Kidney epithelial cell (primary cell): ENCODE measurements at regions not wholly inside any gene's neighbourhood (a gene's known extent, or its start where the extent isn't known, plus 50 kb on each side); places are given as distances from the start of the nearest gene placed in this dataset.

Experiments
- DNase-seq: peaks from one replicate; pipeline ENCODE4 v3.0.0-alpha.2; 2010; ENCODE audit warnings: low read depth
- H3K27me3 ChIP-seq: 2 replicates; pipeline ENCODE4 v1.6.0; 2011; ENCODE audit warnings: low read length; ENCODE audit not compliant: control insufficient read depth, insufficient read depth
- H3K36me3 ChIP-seq: 2 replicates; pipeline ENCODE4 v1.5.1; 2011; ENCODE audit warnings: low read length; ENCODE audit not compliant: control insufficient read depth, insufficient read depth
- H3K4me3 ChIP-seq: 2 replicates; pipeline ENCODE4 v1.5.1; 2011; ENCODE audit warnings: low read depth, mild to moderate bottlenecking, control low read depth, low read length
- TF ChIP-seq, protein P1 (sequence below): IDR thresholded peaks from 2 replicates; pipeline ENCODE4 v1.5.1; 2011; ENCODE audit warnings: mild to moderate bottlenecking, moderate library complexity, low read length, control low read depth, inconsistent platforms; ENCODE audit not compliant: insufficient read depth, poor library complexity, severe bottlenecking

DNA sequence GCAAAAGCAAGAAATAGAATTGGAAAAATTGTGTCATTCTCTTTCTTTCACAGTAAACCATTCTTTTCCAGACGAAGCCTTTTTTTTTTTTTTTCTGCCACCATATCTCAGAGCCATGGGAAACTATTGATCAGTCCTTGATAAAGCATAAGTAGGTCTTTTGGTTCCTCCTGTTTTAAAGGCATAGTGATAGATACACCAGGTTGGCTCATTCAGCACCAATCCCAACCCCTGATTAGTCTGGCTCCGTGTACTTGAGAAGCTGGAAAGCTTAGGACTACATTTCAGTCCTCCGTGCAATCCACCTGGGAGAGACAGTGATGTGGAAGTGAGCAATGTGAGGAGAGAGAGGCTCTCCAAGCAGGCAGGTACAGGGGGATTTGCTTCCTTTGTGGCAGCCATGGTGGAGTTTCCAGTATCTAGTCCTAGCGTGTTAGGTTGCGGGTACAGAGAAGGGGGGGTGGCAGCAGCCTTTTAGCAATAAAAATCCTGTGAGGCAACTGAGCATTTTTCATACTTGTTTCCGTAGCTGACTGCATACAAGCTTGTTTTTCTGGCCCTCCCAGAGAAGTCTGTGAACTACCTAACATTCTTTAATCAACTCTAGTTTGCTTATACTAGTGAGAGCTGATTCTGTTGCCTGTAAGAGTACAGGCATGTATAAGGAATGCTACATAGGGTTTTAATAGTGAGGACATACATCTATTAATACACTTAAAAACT, 127.4 kb upstream of the CTTNBP2 start:
- no peak overlapping the region for H3K4me3 ChIP-seq
- TF ChIP-seq, protein P1, sequence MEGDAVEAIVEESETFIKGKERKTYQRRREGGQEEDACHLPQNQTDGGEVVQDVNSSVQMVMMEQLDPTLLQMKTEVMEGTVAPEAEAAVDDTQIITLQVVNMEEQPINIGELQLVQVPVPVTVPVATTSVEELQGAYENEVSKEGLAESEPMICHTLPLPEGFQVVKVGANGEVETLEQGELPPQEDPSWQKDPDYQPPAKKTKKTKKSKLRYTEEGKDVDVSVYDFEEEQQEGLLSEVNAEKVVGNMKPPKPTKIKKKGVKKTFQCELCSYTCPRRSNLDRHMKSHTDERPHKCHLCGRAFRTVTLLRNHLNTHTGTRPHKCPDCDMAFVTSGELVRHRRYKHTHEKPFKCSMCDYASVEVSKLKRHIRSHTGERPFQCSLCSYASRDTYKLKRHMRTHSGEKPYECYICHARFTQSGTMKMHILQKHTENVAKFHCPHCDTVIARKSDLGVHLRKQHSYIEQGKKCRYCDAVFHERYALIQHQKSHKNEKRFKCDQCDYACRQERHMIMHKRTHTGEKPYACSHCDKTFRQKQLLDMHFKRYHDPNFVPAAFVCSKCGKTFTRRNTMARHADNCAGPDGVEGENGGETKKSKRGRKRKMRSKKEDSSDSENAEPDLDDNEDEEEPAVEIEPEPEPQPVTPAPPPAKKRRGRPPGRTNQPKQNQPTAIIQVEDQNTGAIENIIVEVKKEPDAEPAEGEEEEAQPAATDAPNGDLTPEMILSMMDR: no peak
- no peaks in the 10 kb centered on the region for H3K27me3 ChIP-seq
- no peaks in the 10 kb centered on the region for H3K36me3 ChIP-seq
- no peak for DNase-seq

DNA sequence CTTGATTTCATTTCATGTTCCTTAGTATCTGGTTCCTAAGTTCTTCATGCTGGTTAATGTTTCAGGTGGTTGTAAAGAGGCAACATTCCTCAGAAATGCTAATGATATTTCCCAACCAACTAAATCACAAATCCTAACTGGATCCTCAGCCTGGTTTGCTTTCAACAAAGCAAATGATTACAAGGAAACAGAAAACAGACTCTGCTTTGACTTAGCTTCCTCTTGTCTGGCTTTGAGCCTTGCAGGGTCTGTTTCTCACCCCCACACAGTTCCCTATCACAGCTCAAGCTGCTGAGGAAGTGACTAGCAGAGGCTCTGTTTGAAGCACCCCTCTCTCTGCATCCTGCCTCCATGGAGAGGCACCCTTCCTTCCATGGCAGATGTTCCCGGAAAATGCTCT, 130.2 kb upstream of the CTTNBP2 start:
- no peak overlapping the region for H3K4me3 ChIP-seq
- H3K27me3 ChIP-seq: no peaks in the 10 kb centered on the region
- H3K36me3 ChIP-seq: no peaks in the 10 kb centered on the region
- no peak for DNase-seq
- TF ChIP-seq, protein P1: no peak

DNA sequence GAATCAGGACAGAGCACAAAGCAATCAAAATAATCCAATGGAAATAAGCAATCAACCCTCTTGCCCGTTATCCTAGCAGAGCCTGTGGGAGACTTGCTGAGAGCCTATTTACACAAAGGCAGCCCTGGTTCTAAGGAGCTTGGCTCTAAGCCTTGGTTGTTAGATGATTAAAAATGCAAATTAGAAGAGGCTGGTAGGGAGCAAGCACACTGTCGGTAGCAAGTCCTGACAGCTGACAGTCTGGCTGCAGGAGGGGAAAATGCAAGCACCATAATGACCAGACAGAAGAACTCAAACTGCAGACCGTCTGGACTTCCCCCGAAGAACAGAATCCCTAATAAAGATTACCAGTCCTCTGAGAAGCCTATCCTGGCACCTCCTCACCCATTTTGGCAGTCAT, 131.8 kb upstream of the CTTNBP2 start:
- TF ChIP-seq, protein P1: no peak
- H3K27me3 ChIP-seq: no peaks in the 10 kb centered on the region
- no peak for DNase-seq

DNA sequence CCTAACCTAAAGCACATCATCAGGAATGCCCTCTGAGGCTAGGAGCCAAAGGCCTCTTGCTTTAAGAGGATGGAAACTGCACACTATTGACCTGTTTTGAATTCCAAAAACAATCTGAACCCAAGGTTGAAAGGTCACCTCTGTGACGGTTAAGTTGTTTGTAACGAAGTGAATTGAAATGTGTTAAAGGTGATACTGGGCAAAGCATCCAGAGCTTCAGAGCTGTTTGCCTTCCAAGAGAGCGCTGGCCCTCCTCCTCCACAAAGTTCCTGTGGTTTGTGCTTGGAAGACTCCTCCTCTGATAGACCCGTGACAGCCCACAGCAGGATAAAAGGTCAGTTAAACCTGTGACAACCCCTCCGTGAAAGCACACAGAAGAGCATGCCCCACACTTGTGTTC, 133.7 kb upstream of the CTTNBP2 start:
- Histone ChIP-seq H3K36me3 (no peaks in the 10 kb centered on the region), H3K27me3 (no peaks in the 10 kb centered on the region), H3K4me3 (no peak overlapping the region)
- TF ChIP-seq, protein P1: no peak
- no peak for DNase-seq

More for the DNA sequence above, 131.8 kb upstream of the CTTNBP2 start:
- Histone ChIP-seq H3K4me3 (no peak overlapping the region), H3K36me3 (no peaks in the 10 kb centered on the region)

DNA sequence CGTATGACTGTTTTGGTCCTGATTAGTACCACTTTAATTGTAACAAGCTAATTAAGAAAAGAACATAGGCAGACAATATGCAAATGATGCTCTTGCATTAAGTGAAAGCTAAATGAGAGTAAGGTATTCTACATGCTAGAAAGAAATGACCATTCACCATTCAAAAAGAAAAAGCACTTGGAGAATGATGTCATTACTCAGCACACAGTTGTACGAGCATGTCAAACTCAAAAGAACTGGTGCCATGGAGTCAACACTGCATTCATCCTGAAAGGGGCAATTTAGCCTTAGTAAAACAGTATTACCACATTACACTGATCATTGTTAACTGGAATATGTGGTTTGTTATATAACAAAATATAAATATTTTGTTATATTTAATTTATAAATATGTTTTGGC, 136.2 kb upstream of the CTTNBP2 start:
- TF ChIP-seq, protein P1: no peak
- no peaks in the 10 kb centered on the region for H3K36me3 ChIP-seq

DNA sequence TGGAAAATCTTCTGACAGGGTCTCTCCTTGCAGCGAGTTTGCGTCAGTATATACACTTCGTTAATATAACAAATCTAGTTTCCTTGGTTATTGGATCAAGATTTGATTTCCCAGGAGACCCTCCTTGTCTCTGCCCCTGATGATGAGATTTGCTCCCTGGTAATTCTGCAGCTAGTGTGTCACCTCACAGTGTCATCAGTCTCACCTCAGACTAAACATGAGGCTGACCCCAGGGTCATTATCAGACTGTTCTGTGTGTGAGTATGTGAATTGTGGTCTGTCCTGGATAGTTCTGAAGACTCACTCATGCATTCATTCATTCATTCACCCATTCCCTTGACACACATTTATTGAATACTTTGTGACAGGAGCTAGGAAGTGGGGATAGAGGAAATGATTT, 138.4 kb upstream of the CTTNBP2 start:
- TF ChIP-seq, protein P1: no peak
- Histone ChIP-seq H3K36me3 (no peaks in the 10 kb centered on the region), H3K27me3 (no peaks in the 10 kb centered on the region), H3K4me3 (no peak overlapping the region)
- no peak for DNase-seq

More for the DNA sequence above, 136.2 kb upstream of the CTTNBP2 start:
- no peaks in the 10 kb centered on the region for H3K27me3 ChIP-seq
- DNase-seq: no peak
- no peak overlapping the region for H3K4me3 ChIP-seq
